Natural killer cell (primary cell): ENCODE measurements at regions not wholly inside any gene's neighbourhood (a gene's known extent, or its start where the extent isn't known, plus 50 kb on each side); places are given as distances from the start of the nearest gene placed in this dataset.
"Not testable (repeated sequence)": the region's sequence is repeated elsewhere in the genome, so short reads cannot be mapped to it uniquely, and the experiment has no call there.

Experiments used
- ATAC-seq, 3 donors: fragments of 150-1000 bp in 2 of 3; fragments of 200-7000 bp in 1 of 3; cut with Tn5 transposase; 1 replicate in 1 of 3; 2 replicates in 2 of 3; pipeline ENCODE4 v1.10.0; 2021; ENCODE audit warnings: mild to moderate bottlenecking in 2 of 3, moderate library complexity in 2 of 3
- DNase-seq, 2 donors: peaks; one replicate each; pipeline versions ENCODE4 v3.0.0 to v3.0.0-alpha.2; 2013 to 2021; ENCODE audit warnings: mixed read lengths in 1 of 2
- H3K27ac ChIP-seq: one replicate; pipeline ENCODE4 v1.5.1; 2013; ENCODE audit warnings: mild to moderate bottlenecking, low read length
- H3K27me3 ChIP-seq: one replicate; pipeline ENCODE4 v1.6.1; 2013; ENCODE audit warnings: low read length; ENCODE audit not compliant: control insufficient read depth, insufficient read depth
- H3K36me3 ChIP-seq: one replicate; pipeline ENCODE4 v1.6.1; 2013; ENCODE audit warnings: low read length; ENCODE audit not compliant: control insufficient read depth, insufficient read depth
- H3K4me1 ChIP-seq: one replicate; pipeline ENCODE4 v1.6.1; 2013; ENCODE audit warnings: low read length; ENCODE audit not compliant: control insufficient read depth, insufficient read depth
- H3K4me3 ChIP-seq: one replicate; pipeline ENCODE4 v1.5.1; 2013; ENCODE audit warnings: low read length
- H3K9me3 ChIP-seq: one replicate; pipeline ENCODE4 v1.6.1; 2013; ENCODE audit warnings: low read length; ENCODE audit not compliant: control insufficient read depth, insufficient read depth
- H3K27ac Mint-ChIP-seq, 2 donors: one replicate each; pipeline ENCODE4 v1.8.0; 2022; ENCODE audit warnings: mild to moderate bottlenecking in 2 of 2, mixed read lengths in 2 of 2, moderate library complexity in 1 of 2
- H3K27me3 Mint-ChIP-seq, 2 donors: one replicate each; pipeline ENCODE4 v1.8.0; 2022; ENCODE audit warnings: low read depth in 2 of 2, mixed read lengths in 2 of 2
- H3K36me3 Mint-ChIP-seq: one replicate; pipeline ENCODE4 v1.8.0; 2022; ENCODE audit warnings: mixed read lengths
- H3K4me1 Mint-ChIP-seq, 2 donors: one replicate each; pipeline ENCODE4 v1.8.0; 2022; ENCODE audit warnings: mixed read lengths in 2 of 2
- H3K4me3 Mint-ChIP-seq: one replicate; pipeline ENCODE4 v1.8.0; 2022; ENCODE audit warnings: mild to moderate bottlenecking, moderate library complexity, mixed read lengths
- H3K9me3 Mint-ChIP-seq, 2 donors: one replicate each; pipeline ENCODE4 v1.8.0; 2022; ENCODE audit warnings: mixed read lengths in 2 of 2
- CTCF ChIP-seq: fragments of 200-600 bp; IDR thresholded peaks from one replicate; pipeline ENCODE4 v1.8.0; 2022; ENCODE audit warnings: antibody characterized with exemption
- WGBS: methylation state at CpG from one replicate; pipeline ENCODE4 v1.1.7; 2013; ENCODE audit warnings: missing lambda C conversion rate; ENCODE audit not compliant: insufficient coverage; 5-methylcytosine and 5-hydroxymethylcytosine counted together
- intact Hi-C: fragments of 100-400 bp; cut with micrococcal nuclease; formaldehyde crosslinking; loops from one replicate; pipeline ENCODE4 v1.14.2; 2022

- 29% methylated on average over 4 of the region's 5 CpGs for WGBS
These were observed 70.2 kb upstream of the PLEKHG4B start for GRCh38 chr5:21654-22233.

GRCh38 chr5:23907-24306 lies 68.1 kb upstream of the PLEKHG4B start:
- H3K4me1 ChIP-seq, H3K36me3 Mint-ChIP-seq, DNase-seq, intact Hi-C loops, ATAC-seq, H3K9me3 ChIP-seq, H3K27ac ChIP-seq, H3K4me1 Mint-ChIP-seq, H3K36me3 ChIP-seq, H3K27me3 ChIP-seq, H3K9me3 Mint-ChIP-seq, H3K27ac Mint-ChIP-seq, H3K4me3 Mint-ChIP-seq, H3K4me3 ChIP-seq: not testable (repeated sequence)
- WGBS: 80% methylated on average over 5 of the region's 6 CpGs
- peaks cover 11 to 40% of the 10 kb centered on the region in 2 donors for H3K27me3 Mint-ChIP-seq

More at GRCh38 chr5:21654-22233, 70.2 kb upstream of the PLEKHG4B start:
- DNase-seq (no peak), ATAC-seq (no peak)
- Histone ChIP-seq H3K4me3 (no peak overlapping the region), H3K4me1 (no peaks in the 10 kb centered on the region), H3K9me3 (no peaks in the 10 kb centered on the region), H3K36me3 (no peaks in the 10 kb centered on the region), H3K27ac (no peak overlapping the region), H3K27me3 (peaks cover 2% of the 10 kb centered on the region)
- Mint-ChIP-seq H3K36me3 (no peaks in the 10 kb centered on the region), H3K4me3 (no peak overlapping the region), H3K4me1 (no peaks in the 10 kb centered on the region), H3K27ac (no peak overlapping the region), H3K9me3 (no peaks in the 10 kb centered on the region), H3K27me3 (peaks cover 7 to 33% of the 10 kb centered on the region in 2 donors)
- TF ChIP-seq CTCF: no peak
- intact Hi-C loops: no loop called here

- WGBS: no CpG with 5 or more reads among the region's 2 CpGs
- H3K9me3 Mint-ChIP-seq, ATAC-seq, H3K36me3 ChIP-seq, intact Hi-C loops, H3K4me3 ChIP-seq, H3K4me3 Mint-ChIP-seq, H3K36me3 Mint-ChIP-seq, DNase-seq, H3K9me3 ChIP-seq, H3K27ac ChIP-seq, H3K4me1 ChIP-seq, H3K4me1 Mint-ChIP-seq, H3K27me3 ChIP-seq, H3K27ac Mint-ChIP-seq: not testable (repeated sequence)
- H3K27me3 Mint-ChIP-seq: peaks cover 13 to 40% of the 10 kb centered on the region in 2 donors
These were observed 66.9 kb upstream of the PLEKHG4B start for GRCh38 chr5:25067-25466.

GRCh38 chr5:30131-30530 lies 61.8 kb upstream of the PLEKHG4B start:
- Histone ChIP-seq H3K4me3 (no peak overlapping the region), H3K27ac (no peak overlapping the region), H3K4me1 (no peaks in the 10 kb centered on the region), H3K36me3 (no peaks in the 10 kb centered on the region), H3K9me3 (no peaks in the 10 kb centered on the region), H3K27me3 (no peaks in the 10 kb centered on the region)
- H3K36me3 Mint-ChIP-seq: peaks cover 6% of the 10 kb centered on the region
- no peak overlapping the region for H3K27ac Mint-ChIP-seq
- no peaks in the 10 kb centered on the region for H3K4me1 Mint-ChIP-seq
- intact Hi-C loops: no loop called here
- ATAC-seq (no peak), DNase-seq (no peak)
- H3K27me3 Mint-ChIP-seq: peaks cover 12 to 16% of the 10 kb centered on the region in 2 donors
- WGBS: 80% methylated on average over 2 of the region's 4 CpGs
- no peak overlapping the region for H3K4me3 Mint-ChIP-seq
- peaks cover 6% of the 10 kb centered on the region in 2 donors for H3K9me3 Mint-ChIP-seq
- no peak for TF ChIP-seq CTCF

GRCh38 chr5:30556-30955 lies 61.4 kb upstream of the PLEKHG4B start:
- DNase-seq, H3K4me3 Mint-ChIP-seq, H3K27ac ChIP-seq, H3K27ac Mint-ChIP-seq, intact Hi-C loops, H3K4me1 Mint-ChIP-seq, H3K4me1 ChIP-seq, H3K9me3 Mint-ChIP-seq, H3K36me3 Mint-ChIP-seq, H3K9me3 ChIP-seq, H3K27me3 ChIP-seq, ATAC-seq, H3K36me3 ChIP-seq, H3K4me3 ChIP-seq: not testable (repeated sequence)
- H3K27me3 Mint-ChIP-seq: peaks cover 12 to 16% of the 10 kb centered on the region in 2 donors
- WGBS: 87% methylated on average over 6 of the region's 6 CpGs
